Esophagus muscularis mucosa (tissue), 4 donors: ENCODE measurements at regions not wholly inside any gene's neighbourhood (a gene's known extent, or its start where the extent isn't known, plus 50 kb on each side); places are given as distances from the start of the nearest gene placed in this dataset.

ENCODE experiments used
- DNase-seq: peaks from one replicate; pipeline ENCODE4 v3.0.0-alpha.2; 2017; ENCODE audit errors: extremely low spot score
- H3K27ac ChIP-seq, 4 donors: fragments of 200-600 bp; sonication (generic); replicated peaks in 1 of 4; 1 replicate in 3 of 4; 2 replicates in 1 of 4; pipeline ENCODE4 v1.5.1; 2016 to 2019; ENCODE audit warnings: mild to moderate bottlenecking in 1 of 4
- H3K27me3 ChIP-seq, 4 donors: fragments of 200-600 bp; sonication (generic); one replicate each; pipeline versions ENCODE4 v1.5.1 to v1.6.0; 2016 to 2019
- H3K36me3 ChIP-seq, 4 donors: fragments of 200-600 bp; sonication (generic); one replicate each; pipeline ENCODE4 v1.5.1; 2016 to 2019
- H3K4me1 ChIP-seq, 4 donors: fragments of 200-600 bp; sonication (generic); one replicate each; pipeline ENCODE4 v1.5.1; 2016 to 2019
- H3K4me3 ChIP-seq, 4 donors: fragments of 200-600 bp; sonication (generic); 1 replicate in 2 of 4; 2 replicates in 2 of 4; pipeline ENCODE4 v1.5.1; 2016 to 2019; ENCODE audit warnings: mild to moderate bottlenecking in 4 of 4, moderate library complexity in 1 of 4
- H3K9me3 ChIP-seq, 4 donors: fragments of 200-600 bp; sonication (generic); 1 replicate in 3 of 4; 2 replicates in 1 of 4; pipeline ENCODE4 v1.5.1; 2016 to 2019
- EP300 ChIP-seq: sonication (generic); formaldehyde crosslinking; IDR thresholded peaks from one replicate; pipeline ENCODE4 v1.6.1; 2017; ENCODE audit warnings: antibody characterized with exemption
- POLR2A ChIP-seq: fragments of 450-650 bp; IDR thresholded peaks from one replicate; pipeline ENCODE4 v1.6.1; 2017; ENCODE audit warnings: antibody characterized with exemption, moderate library complexity, mild to moderate bottlenecking, low read depth
- POLR2AphosphoS5 ChIP-seq, 2 donors: sonication (generic); formaldehyde crosslinking; IDR thresholded peaks; one replicate each; pipeline ENCODE4 v1.6.1; 2017; ENCODE audit warnings: antibody characterized with exemption in 2 of 2
- WGBS: methylation state at CpG from one replicate; pipeline ENCODE4 v1.1.5; 2018; 5-methylcytosine and 5-hydroxymethylcytosine counted together
- intact Hi-C: fragments of 100-400 bp; cut with DNase I; formaldehyde crosslinking; loops from one replicate; pipeline ENCODE4 v1.15.1; 2023
- TF ChIP-seq, protein P1 (sequence below), 3 experiments: fragments of 200-600 bp in 2 of 3; fragments of 450-650 bp in 1 of 3; sonication (generic) in 2 of 3; IDR thresholded peaks; one replicate each; pipeline ENCODE4 v1.5.1; 2017 to 2019; ENCODE audit warnings: antibody characterized with exemption in 3 of 3, mild to moderate bottlenecking in 2 of 3, moderate library complexity in 1 of 3

DNA sequence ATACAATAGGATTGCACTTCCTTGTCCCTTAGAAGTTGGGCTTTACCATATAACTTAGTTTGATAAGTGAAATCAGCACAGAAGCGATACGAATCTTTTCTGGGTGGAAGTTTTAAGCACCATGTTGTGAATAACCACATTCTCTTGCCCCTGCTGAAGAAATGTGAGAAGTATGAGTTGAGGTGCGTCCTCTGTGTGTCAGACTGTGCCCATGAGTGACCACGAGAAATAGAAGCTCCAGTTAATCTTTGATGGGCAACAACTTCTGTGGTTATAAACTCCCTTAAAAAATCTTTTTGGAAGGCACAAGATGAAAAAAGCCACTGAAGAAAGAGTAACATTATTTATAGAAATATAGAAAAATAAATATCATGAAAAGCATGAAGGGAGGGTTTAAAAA, 668.2 kb downstream of the DTWD2 start:
- 89% methylated on average over 4 of the region's 4 CpGs for WGBS
- no peak for DNase-seq
- Histone ChIP-seq H3K4me3 (no peak overlapping the region), H3K9me3 (peaks cover 0 to 3% (median 0%) of the 10 kb centered on the region in 4 donors), H3K36me3 (no peaks in the 10 kb centered on the region), H3K4me1 (no peaks in the 10 kb centered on the region), H3K27ac (no peak overlapping the region), H3K27me3 (no peaks in the 10 kb centered on the region)
- TF ChIP-seq POLR2A, result no peak
- TF ChIP-seq, protein P1, sequence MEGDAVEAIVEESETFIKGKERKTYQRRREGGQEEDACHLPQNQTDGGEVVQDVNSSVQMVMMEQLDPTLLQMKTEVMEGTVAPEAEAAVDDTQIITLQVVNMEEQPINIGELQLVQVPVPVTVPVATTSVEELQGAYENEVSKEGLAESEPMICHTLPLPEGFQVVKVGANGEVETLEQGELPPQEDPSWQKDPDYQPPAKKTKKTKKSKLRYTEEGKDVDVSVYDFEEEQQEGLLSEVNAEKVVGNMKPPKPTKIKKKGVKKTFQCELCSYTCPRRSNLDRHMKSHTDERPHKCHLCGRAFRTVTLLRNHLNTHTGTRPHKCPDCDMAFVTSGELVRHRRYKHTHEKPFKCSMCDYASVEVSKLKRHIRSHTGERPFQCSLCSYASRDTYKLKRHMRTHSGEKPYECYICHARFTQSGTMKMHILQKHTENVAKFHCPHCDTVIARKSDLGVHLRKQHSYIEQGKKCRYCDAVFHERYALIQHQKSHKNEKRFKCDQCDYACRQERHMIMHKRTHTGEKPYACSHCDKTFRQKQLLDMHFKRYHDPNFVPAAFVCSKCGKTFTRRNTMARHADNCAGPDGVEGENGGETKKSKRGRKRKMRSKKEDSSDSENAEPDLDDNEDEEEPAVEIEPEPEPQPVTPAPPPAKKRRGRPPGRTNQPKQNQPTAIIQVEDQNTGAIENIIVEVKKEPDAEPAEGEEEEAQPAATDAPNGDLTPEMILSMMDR (IDR thresholded peaks at IDR 0.05), result no peak
- no peak for TF ChIP-seq EP300
- TF ChIP-seq POLR2AphosphoS5 (IDR thresholded peaks at IDR 0.05), result no peak
- intact Hi-C loops, result no loop called here

DNA sequence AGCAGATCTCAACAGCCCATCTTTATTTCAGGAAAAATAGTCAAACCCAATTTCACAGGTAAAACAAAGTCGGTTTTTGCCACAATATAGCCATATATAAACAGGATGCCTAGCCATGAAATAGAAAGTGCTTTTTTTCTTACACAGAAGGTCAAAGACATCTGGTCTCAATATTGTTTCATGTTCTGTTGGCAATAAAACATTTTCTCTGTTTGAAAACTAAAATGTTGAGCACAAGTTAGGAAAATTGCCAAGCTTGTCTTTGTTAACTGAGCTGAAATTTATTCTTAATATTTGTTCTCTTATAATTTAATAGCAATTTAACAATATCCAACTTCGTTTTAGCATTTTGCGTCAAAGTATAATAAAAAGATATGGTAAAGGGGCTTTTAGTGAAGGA, 673.4 kb downstream of the DTWD2 start:
- no peak for DNase-seq
- Histone ChIP-seq H3K27me3 (no peaks in the 10 kb centered on the region), H3K36me3 (no peaks in the 10 kb centered on the region), H3K9me3 (no peaks in the 10 kb centered on the region), H3K4me1 (no peaks in the 10 kb centered on the region), H3K4me3 (no peak overlapping the region), H3K27ac (no peak overlapping the region)
- TF ChIP-seq POLR2AphosphoS5 (IDR thresholded peaks at IDR 0.05) (no peak), EP300 (no peak), POLR2A (no peak)
- TF ChIP-seq, protein P1 (IDR thresholded peaks at IDR 0.05), result no peak
- 66% methylated on average over 3 of the region's 3 CpGs for WGBS
- intact Hi-C loops, result no loop called here

DNA sequence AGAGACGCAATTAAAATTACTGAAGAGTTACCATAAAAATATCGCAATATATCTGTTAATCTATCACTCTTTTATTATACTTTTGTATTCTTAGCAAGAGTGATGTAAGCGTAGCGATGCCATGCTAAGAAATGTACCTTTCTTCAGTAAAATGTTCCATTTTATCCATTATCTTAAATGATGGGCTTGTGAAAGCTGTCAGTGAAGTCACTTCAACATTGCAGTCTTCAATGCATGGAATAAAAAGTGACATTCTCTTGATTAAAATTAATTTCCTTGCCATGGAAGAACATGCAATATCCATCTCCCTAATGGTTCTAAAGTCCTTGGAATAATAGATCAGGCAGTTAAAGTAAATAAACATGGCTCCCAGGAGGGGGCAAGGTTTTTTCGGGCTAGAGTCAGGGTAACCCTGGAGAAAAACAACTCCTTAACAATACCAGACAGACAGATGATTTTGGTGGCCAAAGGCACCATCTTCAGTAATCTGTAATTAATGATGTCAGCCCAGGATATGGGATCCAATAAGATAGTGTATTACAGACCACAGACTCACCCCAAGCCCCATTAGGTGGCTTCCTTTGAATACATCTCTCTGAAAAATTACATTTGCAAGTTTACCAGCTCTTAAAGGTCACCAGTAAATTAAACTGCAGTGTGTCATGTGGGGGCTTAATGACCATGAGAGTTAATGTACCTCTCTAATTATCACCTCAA, 677.1 kb downstream of the DTWD2 start:
- 92% methylated on average over 5 of the region's 5 CpGs for WGBS
- intact Hi-C loops, result no loop called here
- no peaks in the 10 kb centered on the region for H3K36me3 ChIP-seq
- H3K4me1 ChIP-seq, result no peaks in the 10 kb centered on the region
- no peak overlapping the region for H3K27ac ChIP-seq
- H3K9me3 ChIP-seq, result no peaks in the 10 kb centered on the region
- DNase-seq, result no peak
- H3K4me3 ChIP-seq, result no peak overlapping the region
- no peak for TF ChIP-seq POLR2A
- TF ChIP-seq, protein P1 (IDR thresholded peaks at IDR 0.05), result no peak
- TF ChIP-seq POLR2AphosphoS5 (IDR thresholded peaks at IDR 0.05), result no peak
- no peak for TF ChIP-seq EP300
- no peaks in the 10 kb centered on the region for H3K27me3 ChIP-seq

DNA sequence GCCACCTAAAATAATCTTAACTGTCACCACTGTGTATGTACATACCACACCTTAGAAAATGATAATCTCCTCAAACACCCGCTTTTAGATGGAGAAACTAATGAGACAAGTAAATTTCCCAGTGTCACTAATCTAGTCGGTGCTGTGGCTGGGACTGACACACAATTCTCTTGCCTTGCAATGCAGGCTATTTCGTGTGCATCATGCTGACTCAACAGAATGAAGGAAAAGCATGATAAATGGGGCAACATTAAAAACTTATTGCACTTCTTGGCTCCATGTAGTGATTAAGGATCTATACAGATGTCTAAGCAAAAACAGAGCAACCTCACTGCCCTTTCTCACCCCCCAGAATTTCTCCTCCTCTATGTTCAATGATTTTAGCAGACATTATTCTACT, 677.9 kb downstream of the DTWD2 start:
- TF ChIP-seq, protein P1 (IDR thresholded peaks at IDR 0.05), result no peak
- TF ChIP-seq POLR2A (no peak), POLR2AphosphoS5 (IDR thresholded peaks at IDR 0.05) (no peak), EP300 (no peak)
- no peak for DNase-seq
- Histone ChIP-seq H3K27me3 (no peaks in the 10 kb centered on the region), H3K9me3 (no peaks in the 10 kb centered on the region), H3K36me3 (no peaks in the 10 kb centered on the region), H3K4me1 (no peaks in the 10 kb centered on the region), H3K4me3 (no peak overlapping the region), H3K27ac (no peak overlapping the region)
- WGBS, result 86% methylated on average over 3 of the region's 3 CpGs
- intact Hi-C loops, result no loop called here

DNA sequence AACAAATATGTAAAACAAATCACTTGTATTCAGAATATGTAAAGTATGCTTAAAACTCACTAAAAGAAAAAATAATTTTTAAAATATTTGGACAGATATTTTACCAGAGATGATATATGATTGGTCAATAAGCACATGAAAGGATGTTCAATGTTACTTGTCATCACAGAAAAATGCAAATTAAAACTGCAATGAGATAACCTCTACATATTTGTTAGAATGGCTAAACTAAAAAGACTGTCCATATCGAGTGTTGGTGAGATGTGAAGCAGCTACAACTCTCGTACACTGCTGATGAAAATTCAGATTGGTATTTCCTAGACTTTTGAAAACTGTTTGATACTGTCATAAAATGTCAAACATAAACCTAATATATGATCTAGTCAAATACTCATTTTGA, 685.1 kb downstream of the DTWD2 start:
- Histone ChIP-seq H3K9me3 (no peaks in the 10 kb centered on the region), H3K27ac (no peak overlapping the region), H3K36me3 (no peaks in the 10 kb centered on the region), H3K4me1 (no peaks in the 10 kb centered on the region), H3K27me3 (no peaks in the 10 kb centered on the region), H3K4me3 (no peak overlapping the region)
- TF ChIP-seq, protein P1 (IDR thresholded peaks at IDR 0.05), result no peak
- TF ChIP-seq POLR2A (no peak), EP300 (no peak), POLR2AphosphoS5 (IDR thresholded peaks at IDR 0.05) (no peak)
- intact Hi-C loops, result no loop called here
- DNase-seq, result no peak
- 86% methylated on average over 2 of the region's 2 CpGs for WGBS
